ENCODE measurements at regions not wholly inside any gene's neighbourhood (a gene's known extent, or its start where the extent isn't known, plus 50 kb on each side); places are given as distances from the start of the nearest gene placed in this dataset.
"Not testable (repeated sequence)": the region's sequence is repeated elsewhere in the genome, so short reads cannot be mapped to it uniquely, and the experiment has no call there.

GRCh38 chr11:81339521-81339920, 1394.1 kb downstream of the FAM181B start:
- DNase-seq (no peak), ATAC-seq (no peak)
- intact Hi-C loops (cut with DNase I, micrococcal nuclease), result no loop called here

- ATAC-seq, result no peak
- DNase-seq, result no peak
These were observed 1395.9 kb downstream of the FAM181B start for GRCh38 chr11:81337756-81338155.

GRCh38 chr11:81332276-81332675, 1401.4 kb downstream of the FAM181B start:
- ATAC-seq (no peak), DNase-seq (no peak)
- intact Hi-C loops (cut with DNase I, micrococcal nuclease), result no loop called here

More at GRCh38 chr11:81337756-81338155, 1395.9 kb downstream of the FAM181B start:
- intact Hi-C loops (cut with DNase I, micrococcal nuclease), result no loop called here

- intact Hi-C loops (cut with DNase I, micrococcal nuclease), result no loop called here
- DNase-seq, result no peak
- ATAC-seq, result peak; percentile 62
These were observed 1401.9 kb downstream of the FAM181B start for GRCh38 chr11:81331611-81332235.

- DNase-seq (no peak), ATAC-seq (peak; percentile 67)
- intact Hi-C loops (cut with DNase I, micrococcal nuclease), result no loop called here
These were observed 1402.6 kb downstream of the FAM181B start for GRCh38 chr11:81331088-81331487.

- DNase-seq (no peak), ATAC-seq (no peak)
- intact Hi-C loops (cut with DNase I, micrococcal nuclease), result no loop called here
These were observed 1430.5 kb downstream of the FAM181B start for GRCh38 chr11:81303038-81303664.

- DNase-seq, result no peak
These were observed 1432.4 kb downstream of the FAM181B start for GRCh38 chr11:81301166-81301830.

GRCh38 chr11:81286959-81287358, 1446.7 kb downstream of the FAM181B start:
- DNase-seq, result no peak
- no peak for ATAC-seq
- intact Hi-C loops (cut with DNase I, micrococcal nuclease), result no loop called here

More at GRCh38 chr11:81301166-81301830, 1432.4 kb downstream of the FAM181B start:
- intact Hi-C loops (cut with DNase I, micrococcal nuclease), result no loop called here
- no peak for ATAC-seq

- intact Hi-C loops (cut with DNase I, micrococcal nuclease), result no loop called here
- no peak for ATAC-seq
These were observed 1447.1 kb downstream of the FAM181B start for GRCh38 chr11:81286550-81286949.

GRCh38 chr11:81280228-81280627, 1453.4 kb downstream of the FAM181B start:
- intact Hi-C loops (cut with DNase I, micrococcal nuclease); ATAC-seq: not testable (repeated sequence)

More at GRCh38 chr11:81286550-81286949, 1447.1 kb downstream of the FAM181B start:
- no peak for DNase-seq

GRCh38 chr11:81278991-81279390, 1454.7 kb downstream of the FAM181B start:
- DNase-seq (no peak), ATAC-seq (no peak)
- intact Hi-C loops (cut with DNase I, micrococcal nuclease), result no loop called here

More at GRCh38 chr11:81280228-81280627, 1453.4 kb downstream of the FAM181B start:
- DNase-seq, result not testable (repeated sequence)

GRCh38 chr11:81270686-81271085, 1463.0 kb downstream of the FAM181B start:
- no peak for DNase-seq
- no peak for ATAC-seq
- intact Hi-C loops (cut with DNase I, micrococcal nuclease), result no loop called here

- intact Hi-C loops (cut with DNase I, micrococcal nuclease), result no loop called here
- DNase-seq (no peak), ATAC-seq (no peak)
These were observed 1466.4 kb downstream of the FAM181B start for GRCh38 chr11:81267246-81267645.

GRCh38 chr11:81259471-81259870, 1474.2 kb downstream of the FAM181B start:
- ATAC-seq, result no peak
- DNase-seq, result no peak
- intact Hi-C loops (cut with DNase I, micrococcal nuclease), result no loop called here

GRCh38 chr11:81255895-81256294, 1477.8 kb downstream of the FAM181B start:
- intact Hi-C loops (cut with DNase I, micrococcal nuclease), result no loop called here
- DNase-seq, result no peak
- ATAC-seq, result no peak

GRCh38 chr11:81253244-81253643, 1480.4 kb downstream of the FAM181B start:
- intact Hi-C loops (cut with DNase I, micrococcal nuclease), result no loop called here
- no peak for DNase-seq
- peak; percentile 73 for ATAC-seq

GRCh38 chr11:81246941-81247340, 1486.7 kb downstream of the FAM181B start:
- intact Hi-C loops (cut with DNase I, micrococcal nuclease), result no loop called here
- DNase-seq (no peak), ATAC-seq (peak; percentile 100)

- DNase-seq, result no peak
- intact Hi-C loops (cut with DNase I, micrococcal nuclease), result no loop called here
These were observed 1487.9 kb downstream of the FAM181B start for GRCh38 chr11:81245791-81246190.

GRCh38 chr11:81241672-81242275, 1491.9 kb downstream of the FAM181B start:
- DNase-seq (no peak), ATAC-seq (no peak)
- intact Hi-C loops (cut with DNase I, micrococcal nuclease), result no loop called here

More at GRCh38 chr11:81245791-81246190, 1487.9 kb downstream of the FAM181B start:
- no peak for ATAC-seq

GRCh38 chr11:81237139-81237538, 1496.5 kb downstream of the FAM181B start:
- ATAC-seq (peak; percentile 86), DNase-seq (no peak)
- intact Hi-C loops (cut with DNase I, micrococcal nuclease), result no loop called here
